C4-2B (cell line): ENCODE measurements at regions not wholly inside any gene's neighbourhood (a gene's known extent, or its start where the extent isn't known, plus 50 kb on each side); places are given as distances from the start of the nearest gene placed in this dataset.

Experiments used
- H3K27ac ChIP-seq: fragments of 450-650 bp; 2 replicates; pipeline ENCODE4 v1.5.1; 2017
- ZFX ChIP-seq: fragments of 450-650 bp; IDR thresholded peaks from 2 replicates; pipeline ENCODE4 v1.6.1; 2017
- TF ChIP-seq, protein P1 (sequence below): fragments of 450-650 bp; conservative IDR thresholded peaks from 2 replicates; pipeline ENCODE4 v1.5.1; 2017; ENCODE audit warnings: mild to moderate bottlenecking

DNA sequence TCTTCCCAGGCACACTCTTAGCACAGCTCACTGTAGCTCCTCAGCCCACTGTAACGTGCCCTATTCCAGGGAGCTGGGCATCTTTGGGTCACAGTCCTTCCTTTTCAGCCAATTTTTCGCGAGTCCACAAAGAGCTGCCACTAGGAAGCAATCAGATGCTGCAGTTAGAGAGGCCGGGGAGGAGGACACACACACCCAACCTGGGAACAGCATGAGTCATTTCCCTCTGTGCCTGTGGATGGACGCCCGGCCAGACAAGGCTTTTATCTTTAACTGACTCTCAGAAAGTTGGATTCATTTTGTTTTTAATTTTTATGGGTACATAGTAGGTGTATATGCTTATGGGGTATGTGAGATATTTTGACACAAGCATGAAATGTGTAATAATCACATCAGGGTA is 918.6 kb downstream of the UQCRFS1 start:
- TF ChIP-seq, protein P1, sequence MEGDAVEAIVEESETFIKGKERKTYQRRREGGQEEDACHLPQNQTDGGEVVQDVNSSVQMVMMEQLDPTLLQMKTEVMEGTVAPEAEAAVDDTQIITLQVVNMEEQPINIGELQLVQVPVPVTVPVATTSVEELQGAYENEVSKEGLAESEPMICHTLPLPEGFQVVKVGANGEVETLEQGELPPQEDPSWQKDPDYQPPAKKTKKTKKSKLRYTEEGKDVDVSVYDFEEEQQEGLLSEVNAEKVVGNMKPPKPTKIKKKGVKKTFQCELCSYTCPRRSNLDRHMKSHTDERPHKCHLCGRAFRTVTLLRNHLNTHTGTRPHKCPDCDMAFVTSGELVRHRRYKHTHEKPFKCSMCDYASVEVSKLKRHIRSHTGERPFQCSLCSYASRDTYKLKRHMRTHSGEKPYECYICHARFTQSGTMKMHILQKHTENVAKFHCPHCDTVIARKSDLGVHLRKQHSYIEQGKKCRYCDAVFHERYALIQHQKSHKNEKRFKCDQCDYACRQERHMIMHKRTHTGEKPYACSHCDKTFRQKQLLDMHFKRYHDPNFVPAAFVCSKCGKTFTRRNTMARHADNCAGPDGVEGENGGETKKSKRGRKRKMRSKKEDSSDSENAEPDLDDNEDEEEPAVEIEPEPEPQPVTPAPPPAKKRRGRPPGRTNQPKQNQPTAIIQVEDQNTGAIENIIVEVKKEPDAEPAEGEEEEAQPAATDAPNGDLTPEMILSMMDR = no peak
- TF ChIP-seq ZFX = no peak
- no peak overlapping the region for H3K27ac ChIP-seq

DNA sequence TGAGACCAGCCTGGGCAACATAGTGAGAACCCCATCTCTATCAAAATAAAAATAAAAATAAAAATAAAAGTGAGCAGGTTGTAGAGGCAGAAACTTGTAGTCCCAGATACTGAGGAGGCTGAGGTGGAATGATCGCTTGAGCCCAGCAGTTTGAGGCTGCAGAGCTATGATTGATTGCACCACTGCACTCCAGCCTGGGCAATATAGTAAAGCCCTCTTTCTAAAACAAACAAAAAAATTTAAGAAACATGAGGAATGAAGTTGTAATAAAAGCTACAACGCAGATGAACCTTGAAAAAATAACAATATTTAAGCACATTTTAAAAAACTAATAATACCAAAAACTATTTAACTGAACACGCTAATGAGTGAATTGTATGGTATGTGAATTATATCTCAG is 919.3 kb downstream of the UQCRFS1 start:
- H3K27ac ChIP-seq = no peak overlapping the region
- TF ChIP-seq, protein P1 = no peak
- TF ChIP-seq ZFX = no peak

DNA sequence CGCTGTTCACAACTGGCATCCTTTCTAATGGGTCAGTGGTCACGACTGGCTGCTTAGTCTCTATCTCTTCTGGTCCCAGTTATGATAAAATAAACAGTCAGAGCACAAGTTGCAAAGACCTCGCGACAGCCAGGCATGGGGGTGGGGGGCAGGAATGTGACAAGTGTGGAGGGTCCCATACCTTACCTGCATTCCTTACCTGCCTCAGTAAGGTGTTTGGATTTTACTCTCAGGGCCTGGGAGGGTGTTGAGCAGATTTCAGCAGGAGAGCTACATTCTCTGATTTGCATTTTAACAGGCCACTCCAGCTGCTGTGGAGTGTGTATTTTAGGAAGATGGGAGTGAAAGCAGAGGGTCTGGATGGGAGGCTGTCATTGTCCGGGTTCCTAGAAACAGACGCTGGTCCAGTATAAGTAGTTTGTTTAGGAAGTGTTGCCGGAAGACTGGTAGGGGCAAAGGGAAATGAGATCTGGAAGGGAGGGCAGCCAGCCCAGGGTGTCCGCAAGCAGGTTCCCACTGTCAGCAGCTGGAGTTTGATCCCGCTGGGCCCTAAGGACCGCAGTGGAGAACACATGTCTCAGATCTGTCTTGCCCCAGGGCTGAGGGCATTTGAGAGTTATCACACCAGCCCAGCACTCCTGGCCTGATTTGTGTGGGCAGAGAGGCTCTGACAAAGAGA is 920.0 kb downstream of the UQCRFS1 start:
- H3K27ac ChIP-seq = no peak overlapping the region; the same call in 1 of the 2 replicates
- no peak for TF ChIP-seq ZFX
- TF ChIP-seq, protein P1 = no peak

DNA sequence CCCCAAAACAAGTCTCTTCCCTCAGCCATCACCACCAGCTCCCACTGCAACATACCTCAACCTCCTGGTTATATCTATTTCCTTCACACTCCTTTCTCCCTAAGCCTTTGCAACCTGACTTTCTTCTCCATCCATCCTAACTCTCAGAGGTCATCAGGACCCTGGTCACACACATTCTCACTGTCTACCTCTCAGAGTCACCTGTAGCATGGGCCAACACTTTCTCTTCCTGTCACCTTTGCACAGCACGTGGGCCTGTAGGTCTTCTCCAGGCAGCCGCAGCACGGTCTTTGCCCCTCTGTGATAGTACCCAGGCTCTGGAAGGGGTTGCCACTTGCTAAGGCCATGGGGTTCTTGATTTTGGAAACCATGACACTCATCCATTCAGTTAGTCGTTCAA is 921.1 kb downstream of the UQCRFS1 start:
- TF ChIP-seq ZFX = no peak
- TF ChIP-seq, protein P1 = no peak
- H3K27ac ChIP-seq = peak overlapping the region; percentile 50; the same call in 1 of the 2 replicates

DNA sequence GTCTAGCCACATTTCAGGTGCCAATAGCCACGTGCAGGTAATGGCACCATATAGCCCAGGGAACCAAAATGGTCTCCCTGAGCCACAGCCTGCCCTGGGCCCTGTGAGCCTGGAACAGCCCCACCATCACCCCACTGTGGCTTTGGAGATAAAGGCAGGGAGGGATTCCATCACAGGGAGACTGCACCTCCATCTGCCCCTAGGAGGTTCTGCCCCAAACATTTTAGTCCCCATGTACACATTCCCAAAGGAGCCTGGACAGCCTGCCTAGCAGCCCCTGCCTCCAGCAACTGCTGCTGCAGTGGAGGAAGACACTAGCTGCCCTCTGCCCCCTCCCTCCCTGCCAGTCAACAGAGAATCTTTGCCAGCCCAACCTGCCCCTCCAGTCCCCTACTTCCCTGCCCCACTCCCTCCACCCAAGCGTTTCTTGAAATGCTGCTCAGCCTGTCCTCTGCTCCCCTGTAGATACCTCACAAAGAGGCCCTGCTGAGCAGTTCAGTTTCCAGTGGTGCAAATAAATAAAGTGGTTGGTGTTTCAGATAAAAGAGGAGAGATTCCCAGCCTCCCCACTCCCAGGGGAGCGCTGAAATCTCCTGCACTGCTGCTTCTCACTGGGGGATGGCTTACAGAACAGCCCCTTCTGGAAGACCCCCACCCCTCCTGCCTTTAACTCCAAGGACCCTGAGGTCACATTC is 921.8 kb downstream of the UQCRFS1 start:
- H3K27ac ChIP-seq = peak overlapping the region; percentile 50
- TF ChIP-seq ZFX = no peak
- TF ChIP-seq, protein P1 = no peak

- H3K27ac ChIP-seq = peak overlapping the region; percentile 91
Observed at GRCh38 chr19:28289295-28290063, 923.5 kb downstream of the UQCRFS1 start.

More at GRCh38 chr19:28289295-28290063, 923.5 kb downstream of the UQCRFS1 start:
- TF ChIP-seq, protein P1 = no peak; the same call in 1 of the 2 replicates
